G401.6 (cell line): ENCODE measurements at regions not wholly inside any gene's neighbourhood (a gene's known extent, or its start where the extent isn't known, plus 50 kb on each side); places are given as distances from the start of the nearest gene placed in this dataset.

ENCODE experiments used
- FAIRE-seq: peaks from 2 replicates; lab custom pipeline; 2012; peaks lifted over from hg19 to GRCh38; lab: Jason Lieb, UNC

DNA sequence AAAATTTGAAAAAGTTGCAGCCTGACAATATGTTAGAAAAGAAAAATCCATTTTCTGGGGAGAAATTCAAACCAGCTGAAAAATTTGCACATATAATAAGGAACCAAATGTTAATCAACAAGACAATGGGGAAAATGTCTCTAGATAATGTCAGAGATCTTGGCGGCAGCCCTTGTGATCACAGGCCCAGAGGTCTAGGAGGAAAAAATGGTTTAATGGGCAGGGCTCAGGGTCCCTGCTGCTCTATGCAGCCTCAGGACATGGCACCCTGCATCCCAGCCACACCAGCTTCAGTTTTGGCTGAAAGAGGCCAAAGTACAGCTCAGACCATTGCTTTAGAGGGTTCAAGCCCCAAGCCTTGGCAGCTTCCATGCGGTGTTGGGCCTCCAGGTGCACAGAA lies 701.9 kb downstream of the IGSF11 start:
- no peak for FAIRE-seq

GRCh38 chr3:118337649-118338048 lies 697.0 kb downstream of the IGSF11 start:
- no peak for FAIRE-seq

DNA sequence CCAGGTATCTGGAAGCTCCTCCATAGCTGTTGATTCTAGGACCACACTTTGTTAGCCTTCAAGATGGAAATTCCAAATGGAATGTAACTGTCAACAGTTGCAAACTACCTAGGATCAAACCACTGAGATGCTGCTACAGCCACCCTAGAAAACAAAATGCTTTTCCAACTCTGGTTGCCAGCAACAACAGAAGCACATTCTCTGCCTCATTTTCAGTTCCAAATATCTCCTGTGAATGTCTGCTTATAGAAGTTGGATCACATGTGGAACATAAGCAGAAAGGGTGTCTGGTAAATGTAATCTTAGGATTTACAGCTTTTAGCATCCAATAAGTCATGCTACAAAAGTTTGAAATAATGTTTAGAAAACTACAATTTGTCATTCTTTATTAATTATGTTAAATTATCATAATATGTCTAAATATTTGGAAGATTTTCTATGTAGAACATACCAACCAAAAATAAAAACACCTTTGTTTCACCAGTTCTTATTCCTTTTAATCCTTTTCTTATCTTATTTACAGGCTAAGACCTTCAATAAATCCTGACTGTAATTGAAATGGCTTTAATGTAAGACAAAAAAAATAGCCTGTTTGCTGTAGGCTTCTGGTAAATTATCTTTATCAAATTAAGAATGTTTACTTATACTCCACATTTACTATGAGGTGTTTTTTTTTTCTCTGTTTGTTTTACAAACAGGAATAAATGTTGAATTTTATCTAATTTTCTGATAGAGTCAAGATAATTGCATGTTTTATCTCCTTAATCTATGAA lies 687.1 kb downstream of the IGSF11 start:
- FAIRE-seq = no peak

DNA sequence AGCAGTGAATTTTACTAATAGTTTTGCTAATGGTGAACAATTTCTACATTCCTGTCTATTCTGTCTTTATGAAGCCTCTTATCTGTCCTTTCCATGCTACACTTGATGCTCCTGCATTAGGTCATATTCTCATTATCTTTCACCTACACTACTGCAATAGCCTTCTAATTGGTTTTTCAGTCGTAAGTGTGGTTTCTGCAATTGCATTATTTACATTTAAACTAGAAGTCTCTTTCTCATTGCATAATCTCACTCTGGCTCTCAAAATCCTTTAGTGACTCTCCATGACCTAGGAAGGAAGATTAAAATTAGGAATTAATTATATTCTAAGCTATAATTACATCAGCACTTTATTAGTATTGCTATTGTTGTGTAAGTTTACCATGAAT lies 686.5 kb downstream of the IGSF11 start:
- FAIRE-seq = no peak

DNA sequence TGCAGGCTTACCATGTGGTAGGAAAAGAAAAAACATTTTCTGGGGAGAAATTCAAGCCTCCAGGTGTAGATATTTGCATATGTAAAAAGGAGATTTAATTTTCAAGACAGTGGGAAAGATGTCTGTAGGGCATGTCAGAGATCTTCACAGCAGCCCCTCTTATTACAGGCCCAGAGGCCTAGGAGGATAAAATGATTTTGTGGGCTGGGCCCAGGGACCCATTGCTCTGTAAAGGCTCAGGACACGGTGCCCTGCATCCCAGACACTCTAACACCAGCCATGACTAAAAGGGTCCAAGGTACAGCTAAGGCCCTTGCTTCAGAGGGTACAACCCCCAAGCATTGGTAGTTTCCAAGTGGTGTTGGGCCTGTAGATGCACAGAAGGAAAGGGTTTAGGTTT lies 680.1 kb downstream of the IGSF11 start:
- no peak for FAIRE-seq

GRCh38 chr3:118369892-118370491 lies 664.7 kb downstream of the IGSF11 start:
- no peak for FAIRE-seq

DNA sequence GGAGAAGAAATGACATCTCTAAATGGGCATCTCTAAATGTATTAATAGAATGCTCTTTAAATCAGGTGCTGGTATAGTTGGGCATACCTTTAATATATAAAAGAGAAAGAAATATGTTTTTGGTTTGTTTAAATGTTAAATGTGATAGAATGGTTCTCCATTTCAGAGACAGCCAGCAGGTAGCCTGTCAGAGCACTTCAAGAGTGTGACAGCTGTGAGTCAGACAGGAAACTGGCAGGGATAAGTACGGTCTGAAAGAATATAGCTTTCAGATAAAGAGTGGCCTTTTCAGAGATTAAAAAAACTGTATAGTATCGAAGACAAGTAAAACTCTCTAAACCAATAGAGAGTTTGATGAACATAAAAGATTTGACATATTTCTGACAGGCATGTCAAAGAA lies 654.1 kb downstream of the IGSF11 start:
- FAIRE-seq = no peak

DNA sequence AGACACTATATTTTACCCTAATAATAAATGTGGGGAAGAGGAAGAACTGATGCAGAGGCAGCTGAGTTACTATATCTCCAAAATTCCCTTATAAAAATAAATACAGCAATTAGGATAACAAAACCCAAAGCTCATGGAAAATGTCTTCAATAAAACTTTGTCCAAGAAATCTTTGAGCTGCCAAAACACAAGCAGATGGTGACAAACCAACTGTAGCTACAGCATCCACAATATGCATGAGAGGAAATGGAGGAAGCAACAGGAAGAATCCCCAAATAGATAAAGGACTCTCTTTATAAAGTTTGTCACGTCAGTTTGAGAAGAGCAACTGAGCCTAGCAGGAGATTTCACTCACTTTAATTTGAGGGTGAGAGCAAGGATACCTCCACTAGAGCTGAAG lies 638.2 kb downstream of the IGSF11 start:
- no peak for FAIRE-seq

DNA sequence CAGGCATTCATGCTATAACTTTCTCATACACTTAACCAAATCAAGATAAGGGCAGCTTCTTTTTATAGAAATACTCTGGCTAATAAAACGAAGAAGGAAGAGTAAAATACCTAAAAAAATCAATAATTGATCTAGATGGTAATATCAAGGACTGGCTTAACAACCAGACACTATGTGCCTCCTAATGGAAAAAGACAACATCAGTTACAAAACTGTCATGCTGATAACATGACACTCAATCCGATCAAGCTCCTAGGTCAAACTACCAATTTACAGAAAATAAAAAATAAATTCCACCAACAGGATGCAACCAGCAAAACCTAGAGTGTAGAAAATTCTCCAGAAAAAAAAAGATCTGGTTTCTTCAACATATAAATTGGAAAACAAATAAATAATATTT lies 634.6 kb downstream of the IGSF11 start:
- no peak for FAIRE-seq

GRCh38 chr3:118400886-118401285 lies 633.8 kb downstream of the IGSF11 start:
- FAIRE-seq = no peak

- no peak for FAIRE-seq
Measured at GRCh38 chr3:118401887-118402286, 632.8 kb downstream of the IGSF11 start.

GRCh38 chr3:118402971-118403370 lies 631.7 kb downstream of the IGSF11 start:
- FAIRE-seq = no peak

- no peak for FAIRE-seq
Measured at GRCh38 chr3:118406562-118406961, 628.1 kb downstream of the IGSF11 start.

DNA sequence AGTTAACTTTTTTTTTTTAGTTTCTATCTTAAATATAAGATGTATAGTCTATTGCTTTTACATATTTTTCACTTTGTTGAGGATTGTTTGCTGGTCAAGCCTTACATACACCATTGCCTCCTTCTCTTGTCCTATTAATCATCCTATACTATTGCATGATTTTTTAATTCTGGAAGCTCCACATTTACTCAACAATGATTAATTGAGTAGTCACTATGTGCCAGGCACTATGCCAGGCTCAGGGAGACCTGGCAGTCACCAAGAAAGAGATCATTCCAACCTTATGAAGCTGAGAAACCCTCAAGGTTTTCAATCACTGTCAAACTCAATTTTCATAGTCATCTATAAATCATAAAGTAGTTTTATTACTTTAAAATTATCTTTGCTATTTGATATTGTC lies 626.2 kb downstream of the IGSF11 start:
- no peak for FAIRE-seq

GRCh38 chr3:118412503-118412902 lies 622.1 kb downstream of the IGSF11 start:
- no peak for FAIRE-seq

DNA sequence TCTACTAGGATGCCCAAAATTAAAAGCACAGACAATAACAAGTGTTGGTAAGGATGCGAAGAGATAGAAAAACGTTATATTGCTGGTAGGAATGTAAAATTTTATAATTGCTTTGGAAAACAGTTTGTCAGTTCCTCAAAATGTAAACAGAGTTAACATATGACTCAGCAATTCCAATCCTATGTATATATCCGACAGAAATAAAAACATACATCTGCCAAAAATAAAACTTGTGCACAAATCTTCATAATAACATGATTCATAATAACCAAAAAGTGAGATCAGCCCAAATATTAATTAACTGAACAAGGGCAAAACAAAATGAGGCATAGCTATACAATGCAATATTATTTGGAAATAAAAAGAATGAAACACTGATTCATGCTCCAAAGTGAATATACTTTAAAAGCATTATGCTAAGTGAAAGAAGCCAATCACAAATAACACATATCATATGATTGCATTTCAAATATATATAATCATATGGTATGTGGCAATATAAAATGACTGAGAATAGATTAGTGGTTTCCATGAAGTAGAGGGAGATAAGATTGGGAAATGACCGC lies 609.3 kb downstream of the IGSF11 start:
- FAIRE-seq = no peak

DNA sequence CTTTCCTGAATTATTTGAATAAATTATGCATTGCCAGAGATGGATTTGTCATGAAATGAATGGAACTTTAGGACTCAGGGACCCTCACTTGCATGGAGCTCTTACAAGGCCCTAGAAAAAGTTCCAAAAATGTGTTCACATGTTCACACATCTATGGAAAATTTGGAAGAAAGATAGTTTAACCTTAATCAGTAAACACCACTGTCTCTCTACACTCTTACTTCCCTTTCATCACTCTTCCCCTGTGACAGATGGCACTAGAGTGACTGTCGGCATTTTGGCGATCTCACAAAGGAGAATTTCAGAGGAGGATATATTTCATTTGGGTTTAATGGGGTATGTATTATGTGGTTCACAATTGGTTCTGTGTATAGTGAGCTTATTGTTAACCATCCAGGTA lies 600.8 kb downstream of the IGSF11 start:
- FAIRE-seq = no peak

- no peak for FAIRE-seq
Measured at GRCh38 chr3:118435851-118436350, 598.7 kb downstream of the IGSF11 start.

GRCh38 chr3:118436697-118437262 lies 597.9 kb downstream of the IGSF11 start:
- no peak for FAIRE-seq

GRCh38 chr3:118445036-118445435 lies 589.6 kb downstream of the IGSF11 start:
- FAIRE-seq = no peak

DNA sequence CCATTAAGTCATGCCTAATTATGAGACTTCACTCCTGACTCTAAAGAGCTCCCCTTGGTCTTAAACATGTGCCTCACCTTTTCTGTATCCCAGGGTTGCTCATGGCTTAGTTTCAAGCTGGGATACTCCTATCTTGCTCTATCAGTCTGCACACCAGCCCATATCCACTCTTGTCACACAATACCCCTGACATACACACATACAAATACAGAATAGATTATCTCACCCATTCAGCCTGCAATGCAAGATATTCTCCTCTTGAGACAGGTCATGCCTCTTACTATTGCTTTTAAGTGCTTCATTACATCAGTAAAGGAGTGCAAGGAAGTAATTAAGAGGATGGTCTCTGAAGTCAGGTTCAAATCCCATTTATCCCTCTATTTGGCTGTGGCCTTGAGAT lies 587.3 kb downstream of the IGSF11 start:
- FAIRE-seq = no peak

DNA sequence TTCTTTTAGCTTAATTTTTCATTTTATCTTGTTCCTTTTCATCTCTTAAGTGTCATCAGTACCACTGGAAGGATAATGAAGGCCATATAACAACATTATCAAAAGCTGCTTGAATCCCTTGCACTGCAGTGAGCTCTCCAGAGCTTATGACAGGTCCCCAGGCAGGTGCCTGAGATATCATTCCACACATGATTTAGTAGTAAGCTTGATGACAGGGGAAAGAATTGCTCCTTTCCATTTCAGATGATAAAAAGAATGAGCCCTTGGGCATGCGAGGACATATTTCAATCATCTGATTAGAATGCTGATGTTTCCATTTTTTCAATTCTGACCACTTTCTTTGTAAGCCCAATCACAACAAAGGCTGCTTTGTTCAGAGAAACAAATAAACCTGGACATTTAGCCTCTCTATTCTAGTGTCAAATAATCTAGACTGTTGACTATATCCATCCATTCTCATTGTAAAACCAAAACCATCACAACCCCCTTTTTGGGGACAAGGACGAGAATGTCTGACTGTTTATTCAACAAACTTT lies 567.8 kb downstream of the IGSF11 start:
- no peak for FAIRE-seq

DNA sequence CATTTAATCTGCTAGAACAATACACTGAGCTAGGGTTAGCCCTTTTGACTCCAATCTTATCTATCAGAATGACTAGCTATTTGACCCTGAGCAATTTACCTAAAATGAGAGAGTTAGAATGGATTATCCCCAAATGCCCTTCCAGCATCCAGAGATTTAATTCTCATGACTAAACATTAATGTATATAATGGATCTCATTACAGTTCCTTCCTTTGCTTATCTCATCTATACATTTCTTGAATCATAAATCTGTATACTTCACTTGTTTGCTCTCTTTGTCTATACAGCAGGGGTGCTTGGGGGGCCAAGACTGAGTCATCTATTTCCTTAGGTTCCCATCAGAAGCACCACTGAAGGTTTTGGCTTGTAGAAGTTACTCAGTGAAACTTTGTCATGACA lies 565.8 kb downstream of the IGSF11 start:
- FAIRE-seq = no peak
